Endothelial cell of umbilical vein (primary cell): ENCODE measurements at regions not wholly inside any gene's neighbourhood (a gene's known extent, or its start where the extent isn't known, plus 50 kb on each side); places are given as distances from the start of the nearest gene placed in this dataset.

Experiments used
- BruUV-seq: library from RNA; stranded (reverse); fragments of 400-500 nt; replicated peaks from 2 replicates; lab custom pipeline; 2021; lab: Mats Ljungman, UMichigan
- CTCF ChIA-PET: fragments of 300-600, 350-600 bp; sonication (Branson Sonifier 250); formaldehyde crosslinking; loops from one replicate; lab custom pipeline; 2021; ENCODE audit warnings: antibody characterized with exemption, inconsistent platforms; lab: Charles Lee
- POLR2A ChIA-PET: fragments of 300-600, 350-600 bp; sonication (Branson Sonifier 250); formaldehyde crosslinking; loops from one replicate; lab custom pipeline; 2021; ENCODE audit warnings: antibody characterized with exemption, inconsistent platforms; lab: Charles Lee
- DNase-seq: peaks from one replicate; pipeline ENCODE4 v3.0.0-alpha.2; 2011; ENCODE audit warnings: low read depth, low spot score
- FAIRE-seq: peaks from 2 replicates; lab custom pipeline; 2011; peaks lifted over from hg19 to GRCh38; lab: Jason Lieb, UNC
- H2AFZ ChIP-seq: 2 replicates; pipeline ENCODE4 v1.6.0; 2012; ENCODE audit warnings: low read depth, low read length, control low read depth, inconsistent platforms
- H3K27ac ChIP-seq: 2 replicates; pipeline ENCODE4 v1.5.1; 2011; ENCODE audit warnings: low read depth, mild to moderate bottlenecking, control low read depth, low read length, moderate library complexity; ENCODE audit not compliant: insufficient read depth
- H3K27me3 ChIP-seq, 2 experiments: 2 replicates each; pipeline versions ENCODE4 v1.6.0 to v1.6.1; 2011; ENCODE audit warnings: low read length in 2 of 2, mixed read lengths in 1 of 2; ENCODE audit not compliant: control insufficient read depth in 2 of 2, insufficient read depth in 2 of 2
- H3K36me3 ChIP-seq, 2 experiments: 2 replicates in 1 of 2; 3 replicates in 1 of 2; pipeline ENCODE4 v1.5.1; 2011; ENCODE audit warnings: low read length in 2 of 2, mild to moderate bottlenecking in 1 of 2, moderate library complexity in 1 of 2; ENCODE audit not compliant: control insufficient read depth in 2 of 2, insufficient read depth in 2 of 2; ENCODE audit errors: extremely low read depth in 1 of 2
- H3K4me1 ChIP-seq: 3 replicates; pipeline ENCODE4 v1.5.1; 2011; ENCODE audit warnings: mild to moderate bottlenecking, low read length; ENCODE audit not compliant: control insufficient read depth, insufficient read depth; ENCODE audit errors: extremely low read depth
- H3K4me2 ChIP-seq: 2 replicates; pipeline ENCODE4 v1.6.1; 2011; ENCODE audit warnings: low read length, control low read depth, mixed read lengths; ENCODE audit not compliant: insufficient read depth
- H3K4me3 ChIP-seq, 3 experiments: fragments of 200-600 bp in 1 of 3; sonication (generic), shearing (Covaris generic) in 1 of 3; replicated peaks in 1 of 3; 2 replicates each; pipeline ENCODE4 v1.5.1; 2011 to 2016; ENCODE audit warnings: control low read depth in 3 of 3, low read length in 3 of 3, mild to moderate bottlenecking in 2 of 3, inconsistent platforms in 1 of 3, low read depth in 1 of 3, moderate library complexity in 1 of 3; ENCODE audit not compliant: insufficient read depth in 1 of 3
- H3K79me2 ChIP-seq: 2 replicates; pipeline ENCODE4 v1.6.0; 2012; ENCODE audit warnings: low read length, inconsistent platforms; ENCODE audit not compliant: control insufficient read depth, insufficient read depth
- H3K9ac ChIP-seq: replicated peaks from 2 replicates; pipeline ENCODE3; 2011; ENCODE audit warnings: low read length, control low read depth; ENCODE audit not compliant: insufficient read depth; ENCODE audit errors: extremely low read depth
- H3K9me1 ChIP-seq: replicated peaks from 3 replicates; pipeline ENCODE4 v1.6.0; 2011; ENCODE audit warnings: mild to moderate bottlenecking, low read length; ENCODE audit not compliant: control insufficient read depth, insufficient read depth; ENCODE audit errors: extremely low read depth
- H3K9me3 ChIP-seq: replicated peaks from 2 replicates; pipeline ENCODE4 v1.5.1; 2012; ENCODE audit warnings: low read length, inconsistent platforms; ENCODE audit not compliant: control insufficient read depth, insufficient read depth
- H4K20me1 ChIP-seq: replicated peaks from 2 replicates; pipeline ENCODE3; 2011; ENCODE audit warnings: mild to moderate bottlenecking, low read length; ENCODE audit not compliant: control insufficient read depth, insufficient read depth; ENCODE audit errors: extremely low read depth
- CTCF ChIP-seq, 2 donors: IDR thresholded peaks; 1 replicate in 1 of 2; 2 replicates in 1 of 2; pipeline ENCODE4 v1.5.1; 2011; ENCODE audit warnings: low read length in 2 of 2, mild to moderate bottlenecking in 2 of 2, moderate library complexity in 2 of 2, control low read depth in 1 of 2, inconsistent platforms in 1 of 2, low read depth in 1 of 2; ENCODE audit not compliant: insufficient read depth in 1 of 2; ENCODE audit errors: extremely low read depth in 1 of 2
- EZH2 ChIP-seq: IDR thresholded peaks from 2 replicates; pipeline ENCODE4 v1.6.1; 2012; ENCODE audit warnings: borderline replicate concordance, low read depth, mild to moderate bottlenecking, moderate library complexity, low read length, inconsistent platforms; ENCODE audit not compliant: severe bottlenecking
- FOS ChIP-seq: IDR thresholded peaks from 2 replicates; pipeline ENCODE4 v1.6.1; 2011; ENCODE audit warnings: mild to moderate bottlenecking, low read length, moderate library complexity, borderline replicate concordance; ENCODE audit not compliant: insufficient read depth
- GATA2 ChIP-seq: IDR thresholded peaks from 2 replicates; pipeline ENCODE4 v1.7.0; 2011; ENCODE audit warnings: low read depth, mild to moderate bottlenecking, moderate library complexity, mixed read lengths, low read length; ENCODE audit not compliant: insufficient read length, insufficient read depth
- JUN ChIP-seq: IDR thresholded peaks from 2 replicates; pipeline ENCODE4 v1.6.1; 2011; ENCODE audit warnings: borderline replicate concordance, low read depth; ENCODE audit not compliant: insufficient read length, insufficient read depth
- MAX ChIP-seq: IDR thresholded peaks from 2 replicates; pipeline ENCODE4 v1.6.1; 2011; ENCODE audit not compliant: insufficient read depth, insufficient read length
- MYC ChIP-seq: IDR thresholded peaks from one replicate; pipeline ENCODE4 v1.6.1; 2011; ENCODE audit warnings: mild to moderate bottlenecking, low read depth, low read length
- POLR2A ChIP-seq: IDR thresholded peaks from 2 replicates; pipeline ENCODE4 v1.6.1; 2012; ENCODE audit warnings: low read depth, mild to moderate bottlenecking, control low read depth, low read length
- POLR2AphosphoS5 ChIP-seq: IDR thresholded peaks from 2 replicates; pipeline ENCODE4 v1.6.1; 2012; ENCODE audit warnings: low read depth, mild to moderate bottlenecking, control low read depth, low read length, moderate library complexity; ENCODE audit not compliant: insufficient read depth
- dilution Hi-C: fragments of 300-500 bp; cut with MboI; formaldehyde crosslinking; loops from one replicate; pipeline ENCODE4 v1.15.0; 2019; ENCODE audit warnings: low sequenced_read_pairs; ENCODE audit not compliant: extremely low pct_ligation_motif_present
- intact Hi-C: fragments of 100-400 bp; cut with micrococcal nuclease; formaldehyde crosslinking; loops from one replicate; pipeline ENCODE4 v1.10.0; 2022

- H3K36me3 ChIP-seq = no peaks in the 10 kb centered on the region
- POLR2A ChIA-PET = no interaction called here
- H3K4me1 ChIP-seq = no peaks in the 10 kb centered on the region
- dilution Hi-C loops = no loop called here
- H3K4me2 ChIP-seq = no peak overlapping the region
- H4K20me1 ChIP-seq = no peaks in the 10 kb centered on the region
- BruUV-seq = no TSS peak
- no peak overlapping the region for H3K9ac ChIP-seq
- H3K9me1 ChIP-seq = no peaks in the 10 kb centered on the region
- no peaks in the 10 kb centered on the region for H3K9me3 ChIP-seq
- DNase-seq (no peak), FAIRE-seq (no peak)
- H3K4me3 ChIP-seq = no peak overlapping the region
- H3K27me3 ChIP-seq = no peaks in the 10 kb centered on the region
- H3K79me2 ChIP-seq = no peaks in the 10 kb centered on the region
- no peak for TF ChIP-seq CTCF (IDR thresholded peaks at IDR 0.05; ENCODE audit: extremely low read depth in 1 of 2, insufficient read depth in 1 of 2, low read depth in 1 of 2, low read length in 2 of 2)
- no peak for TF ChIP-seq GATA2
- no peak for TF ChIP-seq EZH2
- TF ChIP-seq MAX = no peak
- TF ChIP-seq POLR2A = no peak
- no peak for TF ChIP-seq MYC
- no peak for TF ChIP-seq FOS
- no peak for TF ChIP-seq JUN
- TF ChIP-seq POLR2AphosphoS5 = no peak
- CTCF ChIA-PET = interaction anchor here (1.3 kb wide), 1 partner anchor 10 kb away, joined by 8 read pairs; no protein-coding TSS in a partner anchor
- intact Hi-C loops = no loop called here
- no peak overlapping the region for H2AFZ ChIP-seq
- H3K27ac ChIP-seq = no peak overlapping the region
These were observed 713.2 kb downstream of the CDH11 start for GRCh38 chr16:64408699-64409098.
